Keratinocyte (primary cell): ENCODE measurements at regions not wholly inside any gene's neighbourhood (a gene's known extent, or its start where the extent isn't known, plus 50 kb on each side); places are given as distances from the start of the nearest gene placed in this dataset.

Experiments
- CTCF ChIP-seq, 3 experiments: IDR thresholded peaks in 1 of 3; conservative IDR thresholded peaks in 1 of 3; optimal IDR thresholded peaks in 1 of 3; 2 replicates in 2 of 3; 3 replicates in 1 of 3; pipeline versions ENCODE3 to v1.5.1; 2011; ENCODE audit warnings: low read length in 3 of 3, mild to moderate bottlenecking in 3 of 3, moderate library complexity in 2 of 3, control low read depth in 1 of 3, inconsistent platforms in 1 of 3; ENCODE audit not compliant: insufficient read depth in 2 of 3; ENCODE audit errors: extremely low read depth in 1 of 3
- EZH2 ChIP-seq: IDR thresholded peaks from one replicate; pipeline ENCODE4 v1.6.1; 2012; ENCODE audit warnings: inconsistent platforms, mild to moderate bottlenecking, low read length, moderate library complexity

DNA sequence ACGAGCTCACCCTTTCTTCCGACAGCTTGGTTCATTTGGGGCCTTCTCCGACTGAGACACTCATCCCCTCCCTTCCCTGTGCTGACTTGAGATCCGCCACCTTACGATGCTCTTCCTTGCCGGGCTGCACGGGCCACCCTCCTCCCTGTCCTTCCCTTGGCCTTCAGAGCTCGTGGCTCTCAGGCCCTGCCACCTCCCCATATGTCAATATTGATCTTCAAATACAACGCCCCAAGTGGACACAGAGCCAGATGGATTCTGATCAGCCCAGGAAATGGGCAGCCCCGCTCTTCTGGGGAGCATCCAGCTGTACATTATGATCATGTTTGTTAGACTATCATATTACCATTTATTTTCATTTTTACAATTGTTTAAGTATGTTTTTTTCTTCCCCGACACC is 812.8 kb downstream of the TBC1D22A start:
- TF ChIP-seq EZH2 (no peak), CTCF (optimal IDR thresholded peaks at IDR 0.05 in 1 of 3, IDR thresholded peaks at IDR 0.05 in 1 of 3, conservative IDR thresholded peaks at IDR 0.05 in 1 of 3; ENCODE audit: extremely low read depth in 1 of 3, insufficient read depth in 2 of 3, low read length in 3 of 3) (no peak)
